ENCODE measurements at regions not wholly inside any gene's neighbourhood (a gene's known extent, or its start where the extent isn't known, plus 50 kb on each side); places are given as distances from the start of the nearest gene placed in this dataset.
A peak's percentile ranks its signal among the peaks of the same experiment; 100 is the strongest.
"Not testable (repeated sequence)": the region's sequence is repeated elsewhere in the genome, so short reads cannot be mapped to it uniquely, and the experiment has no call there.

GRCh38 chr6:60950221-60950923 lies 1335.7 kb downstream of the KHDRBS2 start:
- H3K79me2 ChIP-seq (ENCODE audit: control insufficient read depth in 1 of 2, insufficient read depth in 2 of 2, low read length in 2 of 2); FAIRE-seq; H2BK20ac ChIP-seq (ENCODE audit: low read length); H2BK5ac ChIP-seq (ENCODE audit: low read depth, low read length); H3K79me1 ChIP-seq (ENCODE audit: low read depth, low read length); H2BK12ac ChIP-seq (ENCODE audit: low read depth, low read length); H2BK120ac ChIP-seq (replicated peaks; ENCODE audit: low read depth, low read length); H2AFZ ChIP-seq (ENCODE audit: low read length); H3K4me3 ChIP-seq (ENCODE audit: extremely low read depth in 1 of 4, insufficient read depth in 2 of 4, low read depth in 3 of 4, low read length in 4 of 4); H4K8ac ChIP-seq (ENCODE audit: extremely low read depth, insufficient read depth, low read length); H3K23ac ChIP-seq (ENCODE audit: insufficient read length); H3K36me3 ChIP-seq (ENCODE audit: control insufficient read depth in 2 of 4, insufficient read depth in 4 of 4, low read length in 3 of 4); H3K14ac ChIP-seq (ENCODE audit: insufficient read length); H4K20me1 ChIP-seq (replicated peaks in 1 of 2; ENCODE audit: control insufficient read depth in 1 of 2, insufficient read depth in 2 of 2, low read length in 2 of 2); H2AK5ac ChIP-seq (ENCODE audit: low read depth, low read length); H3K56ac ChIP-seq (replicated peaks; ENCODE audit: insufficient read length, low read depth, low read length); H3K9me3 ChIP-seq (ENCODE audit: insufficient read depth in 2 of 2, low read depth in 1 of 2, low read length in 1 of 2); H3K4me2 ChIP-seq (ENCODE audit: insufficient read depth in 1 of 2, low read depth in 2 of 2, low read length in 2 of 2); H3K27me3 ChIP-seq (replicated peaks in 1 of 4; ENCODE audit: control insufficient read depth in 3 of 4, extremely low read depth in 1 of 4, insufficient read depth in 3 of 4, low read length in 3 of 4); H3K18ac ChIP-seq (ENCODE audit: extremely low read depth, low read length); H3K4me1 ChIP-seq (replicated peaks in 1 of 4; ENCODE audit: control insufficient read depth in 3 of 4, insufficient read depth in 4 of 4, low read length in 3 of 4); H3K27ac ChIP-seq (ENCODE audit: low read depth, low read length); H3K4ac ChIP-seq (replicated peaks; ENCODE audit: insufficient read length, low read depth, low read length); H2BK15ac ChIP-seq (ENCODE audit: low read length); POLR2A ChIA-PET (ENCODE audit: partially characterized antibody); H4K5ac ChIP-seq (ENCODE audit: insufficient read length, low read depth, low read length); H4K91ac ChIP-seq (replicated peaks; ENCODE audit: insufficient read length, low read length); H3K9ac ChIP-seq (replicated peaks in 1 of 4; ENCODE audit: extremely low read depth in 1 of 4, low read depth in 3 of 4, low read length in 3 of 4); H3K23me2 ChIP-seq (ENCODE audit: low read depth, low read length): not testable (repeated sequence)
- CTCF ChIA-PET (ENCODE audit: partially characterized antibody) = interaction anchor here (0.6 kb wide), 1 partner anchor 374 kb away, joined by 3 read pairs; no protein-coding TSS in a partner anchor
- peak in 1 of 2 experiments; percentile 7 for DNase-seq (ENCODE audit: low read depth in 1 of 2, low spot score in 2 of 2)
- TF ChIP-seq TEAD4 (IDR thresholded peaks at IDR 0.05; ENCODE audit: low read depth, low read length) = 0 out of 2 replicates have a peak, but pooled peaks have one; percentile 29
- 5% methylated on average over 5 of the region's 5 CpGs; no CpG with 5 or more reads in 1 of the 2 experiments for WGBS, 2 experiments (ENCODE audit: extremely low coverage in 1 of 2, insufficient coverage in 1 of 2, insufficient read length in 1 of 2, insufficient replicate concordance in 2 of 2, low coverage in 1 of 2, low lambda C conversion rate in 2 of 2, missing lambda C conversion rate in 1 of 2)

- H3K4me3 ChIP-seq (ENCODE audit: extremely low read depth in 1 of 4, insufficient read depth in 2 of 4, low read depth in 3 of 4, low read length in 4 of 4); H2BK12ac ChIP-seq (ENCODE audit: low read depth, low read length); H3K23me2 ChIP-seq (ENCODE audit: low read depth, low read length); FAIRE-seq; H3K14ac ChIP-seq (ENCODE audit: insufficient read length); H3K79me2 ChIP-seq (ENCODE audit: control insufficient read depth in 1 of 2, insufficient read depth in 2 of 2, low read length in 2 of 2); H3K4me2 ChIP-seq (ENCODE audit: insufficient read depth in 1 of 2, low read depth in 2 of 2, low read length in 2 of 2); H3K4ac ChIP-seq (replicated peaks; ENCODE audit: insufficient read length, low read depth, low read length); H3K4me1 ChIP-seq (replicated peaks in 1 of 4; ENCODE audit: control insufficient read depth in 3 of 4, insufficient read depth in 4 of 4, low read length in 3 of 4); H4K20me1 ChIP-seq (replicated peaks in 1 of 2; ENCODE audit: control insufficient read depth in 1 of 2, insufficient read depth in 2 of 2, low read length in 2 of 2); H3K27ac ChIP-seq (ENCODE audit: low read depth, low read length); H2BK20ac ChIP-seq (ENCODE audit: low read length); H2BK15ac ChIP-seq (ENCODE audit: low read length); H3K18ac ChIP-seq (ENCODE audit: extremely low read depth, low read length); H2AFZ ChIP-seq (ENCODE audit: low read length); H4K91ac ChIP-seq (replicated peaks; ENCODE audit: insufficient read length, low read length); H3K56ac ChIP-seq (replicated peaks; ENCODE audit: insufficient read length, low read depth, low read length); DNase-seq (ENCODE audit: low read depth in 1 of 2, low spot score in 2 of 2); POLR2A ChIA-PET (ENCODE audit: partially characterized antibody); CTCF ChIA-PET (ENCODE audit: partially characterized antibody); H3K27me3 ChIP-seq (replicated peaks in 1 of 4; ENCODE audit: control insufficient read depth in 3 of 4, extremely low read depth in 1 of 4, insufficient read depth in 3 of 4, low read length in 3 of 4); H3K9ac ChIP-seq (replicated peaks in 1 of 4; ENCODE audit: extremely low read depth in 1 of 4, low read depth in 3 of 4, low read length in 3 of 4); H2BK120ac ChIP-seq (replicated peaks; ENCODE audit: low read depth, low read length); H2AK5ac ChIP-seq (ENCODE audit: low read depth, low read length); H2BK5ac ChIP-seq (ENCODE audit: low read depth, low read length); H3K23ac ChIP-seq (ENCODE audit: insufficient read length); H4K5ac ChIP-seq (ENCODE audit: insufficient read length, low read depth, low read length); H3K36me3 ChIP-seq (ENCODE audit: control insufficient read depth in 2 of 4, insufficient read depth in 4 of 4, low read length in 3 of 4); H3K79me1 ChIP-seq (ENCODE audit: low read depth, low read length); H4K8ac ChIP-seq (ENCODE audit: extremely low read depth, insufficient read depth, low read length): not testable (repeated sequence)
- 89% methylated on average over 2 of the region's 2 CpGs; no CpG with 5 or more reads in 1 of the 2 experiments for WGBS, 2 experiments (ENCODE audit: extremely low coverage in 1 of 2, insufficient coverage in 1 of 2, insufficient read length in 1 of 2, insufficient replicate concordance in 2 of 2, low coverage in 1 of 2, low lambda C conversion rate in 2 of 2, missing lambda C conversion rate in 1 of 2)
- peaks cover 0 to 13% of the 10 kb centered on the region in 2 experiments; a peak in 2 of 4 replicates for H3K9me3 ChIP-seq (ENCODE audit: insufficient read depth in 2 of 2, low read depth in 1 of 2, low read length in 1 of 2)
These were observed 1338.6 kb downstream of the KHDRBS2 start for GRCh38 chr6:60947416-60947815.

All from H1 (cell line).